Liver (tissue), 8 donors: ENCODE measurements at regions not wholly inside any gene's neighbourhood (a gene's known extent, or its start where the extent isn't known, plus 50 kb on each side); places are given as distances from the start of the nearest gene placed in this dataset.

Experiments
- DNase-seq: peaks from one replicate; pipeline ENCODE4 v3.0.0-alpha.2; 2017; ENCODE audit warnings: low spot score
- H3K27ac ChIP-seq, 2 donors: one replicate each; pipeline ENCODE4 v1.7.0; 2013; ENCODE audit warnings: inconsistent platforms in 2 of 2, low read length in 2 of 2, control low read depth in 1 of 2, low read depth in 1 of 2, mild to moderate bottlenecking in 1 of 2
- H3K27me3 ChIP-seq, 4 donors: one replicate each; pipeline versions ENCODE4 v1.6.1 to v1.7.0; 2013; ENCODE audit warnings: low read length in 3 of 4, inconsistent platforms in 1 of 4, mild to moderate bottlenecking in 1 of 4, moderate library complexity in 1 of 4; ENCODE audit not compliant: control insufficient read depth in 4 of 4, insufficient read depth in 4 of 4
- H3K36me3 ChIP-seq, 4 donors: one replicate each; pipeline versions ENCODE4 v1.6.1 to v1.7.0; 2013; ENCODE audit warnings: low read length in 3 of 4, mild to moderate bottlenecking in 3 of 4, low read depth in 1 of 4, moderate library complexity in 1 of 4; ENCODE audit not compliant: control insufficient read depth in 4 of 4, insufficient read depth in 3 of 4
- H3K4me1 ChIP-seq, 4 donors: one replicate each; pipeline versions ENCODE4 v1.6.1 to v1.7.0; 2013; ENCODE audit warnings: low read length in 3 of 4, mild to moderate bottlenecking in 3 of 4, moderate library complexity in 1 of 4; ENCODE audit not compliant: control insufficient read depth in 4 of 4, insufficient read depth in 4 of 4
- H3K4me3 ChIP-seq, 3 donors: one replicate each; pipeline versions ENCODE4 v1.6.1 to v1.7.0; 2013; ENCODE audit warnings: low read length in 3 of 3, control low read depth in 1 of 3, low read depth in 1 of 3, mild to moderate bottlenecking in 1 of 3
- H3K9ac ChIP-seq, 2 donors: one replicate each; pipeline ENCODE4 v1.7.0; 2013; ENCODE audit warnings: low read length in 2 of 2, mild to moderate bottlenecking in 2 of 2, moderate library complexity in 2 of 2, control low read depth in 1 of 2, low read depth in 1 of 2
- H3K9me3 ChIP-seq, 4 donors: one replicate each; pipeline versions ENCODE4 v1.6.1 to v1.7.0; 2013; ENCODE audit warnings: low read length in 3 of 4; ENCODE audit not compliant: control insufficient read depth in 4 of 4
- EGR1 ChIP-seq, 2 donors: IDR thresholded peaks; 2 replicates each; pipeline ENCODE4 v1.6.1; 2016 to 2018; ENCODE audit warnings: antibody characterized with exemption in 2 of 2, low read depth in 2 of 2
- FOXA1 ChIP-seq: IDR thresholded peaks from 2 replicates; pipeline ENCODE4 v1.6.1; 2016; ENCODE audit warnings: antibody characterized with exemption
- FOXA2 ChIP-seq: IDR thresholded peaks from 2 replicates; pipeline ENCODE4 v1.6.1; 2016; ENCODE audit warnings: antibody characterized with exemption
- GABPA ChIP-seq, 2 donors: IDR thresholded peaks in 1 of 2; conservative IDR thresholded peaks in 1 of 2; 2 replicates each; pipeline ENCODE4 v1.6.1; 2016; ENCODE audit warnings: antibody characterized with exemption in 2 of 2, mild to moderate bottlenecking in 1 of 2, moderate library complexity in 1 of 2
- HNF4G ChIP-seq: IDR thresholded peaks from 2 replicates; pipeline ENCODE4 v1.6.1; 2016; ENCODE audit warnings: antibody characterized with exemption
- JUND ChIP-seq, 2 donors: IDR thresholded peaks; 2 replicates each; pipeline ENCODE4 v1.6.1; 2016; ENCODE audit warnings: antibody characterized with exemption in 2 of 2
- NR2F2 ChIP-seq: IDR thresholded peaks from 2 replicates; pipeline ENCODE4 v1.6.1; 2016; ENCODE audit warnings: antibody characterized with exemption
- RAD21 ChIP-seq, 2 donors: IDR thresholded peaks; 2 replicates each; pipeline ENCODE4 v1.6.1; 2016; ENCODE audit warnings: antibody characterized with exemption in 2 of 2, mild to moderate bottlenecking in 2 of 2
- RXRA ChIP-seq, 2 donors: IDR thresholded peaks; 2 replicates each; pipeline ENCODE4 v1.6.1; 2017 to 2018; ENCODE audit warnings: antibody characterized with exemption in 2 of 2, mild to moderate bottlenecking in 1 of 2
- SP1 ChIP-seq: IDR thresholded peaks from 2 replicates; pipeline ENCODE4 v1.6.1; 2018; ENCODE audit warnings: antibody characterized with exemption, mild to moderate bottlenecking
- TAF1 ChIP-seq: conservative IDR thresholded peaks from 2 replicates; pipeline ENCODE4 v1.6.1; 2016; ENCODE audit warnings: antibody characterized with exemption, mild to moderate bottlenecking
- YY1 ChIP-seq: IDR thresholded peaks from 2 replicates; pipeline ENCODE4 v1.6.1; 2016; ENCODE audit warnings: antibody characterized with exemption, mild to moderate bottlenecking
- WGBS: extraction: QIAGEN DNeasy Blood & Tissue Kit; methylation state at CpG from one replicate; pipeline ENCODE4 v1.1.7; 2013; 5-methylcytosine and 5-hydroxymethylcytosine counted together
- TF ChIP-seq, protein P1 (sequence below): IDR thresholded peaks from 2 replicates; pipeline ENCODE4 v1.6.1; 2016; ENCODE audit warnings: antibody characterized with exemption, mild to moderate bottlenecking
- TF ChIP-seq, protein P2 (sequence below): IDR thresholded peaks from 2 replicates; pipeline ENCODE4 v1.6.1; 2016; ENCODE audit warnings: antibody characterized with exemption
- TF ChIP-seq, protein P3 (sequence below): fragments of 150-350 bp; IDR thresholded peaks from 2 replicates; pipeline ENCODE4 v1.5.1; 2017; ENCODE audit warnings: improper control_type of control experiment, low read depth, low read length; ENCODE audit not compliant: missing input control
- TF ChIP-seq, protein P4 (sequence below): IDR thresholded peaks from 2 replicates; pipeline ENCODE4 v1.6.1; 2016; ENCODE audit warnings: antibody characterized with exemption
- TF ChIP-seq, protein P5 (sequence below): IDR thresholded peaks from 2 replicates; pipeline ENCODE4 v1.6.1; 2016; ENCODE audit warnings: antibody characterized with exemption
- donor health status: healthy.
- donor health status: healthy.
- donor health status: healthy.
- donor health status: healthy.
- donor health status: healthy.

DNA sequence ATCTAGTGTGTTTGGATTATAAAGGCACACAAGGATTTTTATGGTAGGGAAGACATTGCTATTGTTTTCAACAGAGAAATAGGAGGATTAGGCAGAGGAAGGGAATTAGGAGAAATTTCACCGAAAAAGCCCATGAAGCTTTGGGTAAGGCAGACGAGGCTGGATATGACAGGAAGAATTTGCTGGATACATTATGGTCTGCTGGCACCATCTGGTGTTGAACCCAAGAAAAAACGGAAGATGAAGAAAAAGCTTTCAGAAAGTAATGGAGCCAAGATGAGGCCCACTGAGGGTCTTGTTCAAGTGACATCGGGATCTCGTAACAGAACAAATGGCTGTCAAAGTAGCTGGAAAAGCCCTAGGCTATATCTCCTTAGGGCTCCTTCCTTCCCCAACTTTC lies 56.5 kb downstream of the OR2J2 start:
- Histone ChIP-seq H3K9ac (no peak overlapping the region), H3K4me3 (no peak overlapping the region), H3K27ac (no peak overlapping the region), H3K27me3 (no peaks in the 10 kb centered on the region), H3K9me3 (no peaks in the 10 kb centered on the region), H3K36me3 (no peaks in the 10 kb centered on the region), H3K4me1 (peaks cover 0 to 2% (median 0%) of the 10 kb centered on the region in 4 donors)
- TF ChIP-seq YY1 (no peak), FOXA2 (no peak), FOXA1 (no peak), HNF4G (no peak), TAF1 (no peak), RAD21 (IDR thresholded peaks at IDR 0.05) (peak; percentile 67 to 78), NR2F2 (no peak)
- TF ChIP-seq, protein P1, sequence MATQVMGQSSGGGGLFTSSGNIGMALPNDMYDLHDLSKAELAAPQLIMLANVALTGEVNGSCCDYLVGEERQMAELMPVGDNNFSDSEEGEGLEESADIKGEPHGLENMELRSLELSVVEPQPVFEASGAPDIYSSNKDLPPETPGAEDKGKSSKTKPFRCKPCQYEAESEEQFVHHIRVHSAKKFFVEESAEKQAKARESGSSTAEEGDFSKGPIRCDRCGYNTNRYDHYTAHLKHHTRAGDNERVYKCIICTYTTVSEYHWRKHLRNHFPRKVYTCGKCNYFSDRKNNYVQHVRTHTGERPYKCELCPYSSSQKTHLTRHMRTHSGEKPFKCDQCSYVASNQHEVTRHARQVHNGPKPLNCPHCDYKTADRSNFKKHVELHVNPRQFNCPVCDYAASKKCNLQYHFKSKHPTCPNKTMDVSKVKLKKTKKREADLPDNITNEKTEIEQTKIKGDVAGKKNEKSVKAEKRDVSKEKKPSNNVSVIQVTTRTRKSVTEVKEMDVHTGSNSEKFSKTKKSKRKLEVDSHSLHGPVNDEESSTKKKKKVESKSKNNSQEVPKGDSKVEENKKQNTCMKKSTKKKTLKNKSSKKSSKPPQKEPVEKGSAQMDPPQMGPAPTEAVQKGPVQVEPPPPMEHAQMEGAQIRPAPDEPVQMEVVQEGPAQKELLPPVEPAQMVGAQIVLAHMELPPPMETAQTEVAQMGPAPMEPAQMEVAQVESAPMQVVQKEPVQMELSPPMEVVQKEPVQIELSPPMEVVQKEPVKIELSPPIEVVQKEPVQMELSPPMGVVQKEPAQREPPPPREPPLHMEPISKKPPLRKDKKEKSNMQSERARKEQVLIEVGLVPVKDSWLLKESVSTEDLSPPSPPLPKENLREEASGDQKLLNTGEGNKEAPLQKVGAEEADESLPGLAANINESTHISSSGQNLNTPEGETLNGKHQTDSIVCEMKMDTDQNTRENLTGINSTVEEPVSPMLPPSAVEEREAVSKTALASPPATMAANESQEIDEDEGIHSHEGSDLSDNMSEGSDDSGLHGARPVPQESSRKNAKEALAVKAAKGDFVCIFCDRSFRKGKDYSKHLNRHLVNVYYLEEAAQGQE: no peak
- TF ChIP-seq, protein P2, sequence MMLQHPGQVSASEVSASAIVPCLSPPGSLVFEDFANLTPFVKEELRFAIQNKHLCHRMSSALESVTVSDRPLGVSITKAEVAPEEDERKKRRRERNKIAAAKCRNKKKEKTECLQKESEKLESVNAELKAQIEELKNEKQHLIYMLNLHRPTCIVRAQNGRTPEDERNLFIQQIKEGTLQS: no peak
- TF ChIP-seq, protein P3, sequence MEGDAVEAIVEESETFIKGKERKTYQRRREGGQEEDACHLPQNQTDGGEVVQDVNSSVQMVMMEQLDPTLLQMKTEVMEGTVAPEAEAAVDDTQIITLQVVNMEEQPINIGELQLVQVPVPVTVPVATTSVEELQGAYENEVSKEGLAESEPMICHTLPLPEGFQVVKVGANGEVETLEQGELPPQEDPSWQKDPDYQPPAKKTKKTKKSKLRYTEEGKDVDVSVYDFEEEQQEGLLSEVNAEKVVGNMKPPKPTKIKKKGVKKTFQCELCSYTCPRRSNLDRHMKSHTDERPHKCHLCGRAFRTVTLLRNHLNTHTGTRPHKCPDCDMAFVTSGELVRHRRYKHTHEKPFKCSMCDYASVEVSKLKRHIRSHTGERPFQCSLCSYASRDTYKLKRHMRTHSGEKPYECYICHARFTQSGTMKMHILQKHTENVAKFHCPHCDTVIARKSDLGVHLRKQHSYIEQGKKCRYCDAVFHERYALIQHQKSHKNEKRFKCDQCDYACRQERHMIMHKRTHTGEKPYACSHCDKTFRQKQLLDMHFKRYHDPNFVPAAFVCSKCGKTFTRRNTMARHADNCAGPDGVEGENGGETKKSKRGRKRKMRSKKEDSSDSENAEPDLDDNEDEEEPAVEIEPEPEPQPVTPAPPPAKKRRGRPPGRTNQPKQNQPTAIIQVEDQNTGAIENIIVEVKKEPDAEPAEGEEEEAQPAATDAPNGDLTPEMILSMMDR: peak; percentile 28
- TF ChIP-seq, protein P4, sequence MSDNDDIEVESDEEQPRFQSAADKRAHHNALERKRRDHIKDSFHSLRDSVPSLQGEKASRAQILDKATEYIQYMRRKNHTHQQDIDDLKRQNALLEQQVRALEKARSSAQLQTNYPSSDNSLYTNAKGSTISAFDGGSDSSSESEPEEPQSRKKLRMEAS: no peak
- no peak for DNase-seq
- WGBS: 77% methylated on average over 5 of the region's 5 CpGs

DNA sequence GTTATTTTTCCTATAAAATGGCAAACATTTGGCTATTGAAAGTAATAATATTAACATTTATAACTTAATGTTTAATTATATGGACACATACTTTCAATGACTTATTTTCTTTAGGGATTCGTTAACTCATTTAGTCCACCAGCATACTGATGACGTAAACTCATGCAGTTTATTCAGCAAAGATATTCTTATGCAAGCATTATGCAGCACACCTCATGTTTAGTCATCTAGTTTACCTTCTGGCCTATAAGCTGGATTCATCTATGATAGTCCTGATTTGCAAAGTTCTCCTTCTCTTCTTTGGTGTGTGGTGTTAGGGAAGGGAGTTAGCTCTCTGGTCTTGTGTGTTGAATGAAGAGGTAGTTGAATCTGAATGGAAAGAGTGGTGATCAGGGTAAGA lies 60.0 kb downstream of the OR2J2 start:
- Histone ChIP-seq H3K36me3 (no peaks in the 10 kb centered on the region), H3K27ac (no peak overlapping the region), H3K4me1 (peaks cover 0 to 9% (median 8%) of the 10 kb centered on the region in 4 donors), H3K9ac (no peak overlapping the region), H3K9me3 (no peaks in the 10 kb centered on the region), H3K27me3 (no peaks in the 10 kb centered on the region), H3K4me3 (no peak overlapping the region)
- 94% methylated on average over 2 of the region's 2 CpGs for WGBS
- no peak for DNase-seq
- TF ChIP-seq, protein P5, sequence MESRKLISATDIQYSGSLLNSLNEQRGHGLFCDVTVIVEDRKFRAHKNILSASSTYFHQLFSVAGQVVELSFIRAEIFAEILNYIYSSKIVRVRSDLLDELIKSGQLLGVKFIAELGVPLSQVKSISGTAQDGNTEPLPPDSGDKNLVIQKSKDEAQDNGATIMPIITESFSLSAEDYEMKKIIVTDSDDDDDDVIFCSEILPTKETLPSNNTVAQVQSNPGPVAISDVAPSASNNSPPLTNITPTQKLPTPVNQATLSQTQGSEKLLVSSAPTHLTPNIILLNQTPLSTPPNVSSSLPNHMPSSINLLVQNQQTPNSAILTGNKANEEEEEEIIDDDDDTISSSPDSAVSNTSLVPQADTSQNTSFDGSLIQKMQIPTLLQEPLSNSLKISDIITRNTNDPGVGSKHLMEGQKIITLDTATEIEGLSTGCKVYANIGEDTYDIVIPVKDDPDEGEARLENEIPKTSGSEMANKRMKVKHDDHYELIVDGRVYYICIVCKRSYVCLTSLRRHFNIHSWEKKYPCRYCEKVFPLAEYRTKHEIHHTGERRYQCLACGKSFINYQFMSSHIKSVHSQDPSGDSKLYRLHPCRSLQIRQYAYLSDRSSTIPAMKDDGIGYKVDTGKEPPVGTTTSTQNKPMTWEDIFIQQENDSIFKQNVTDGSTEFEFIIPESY: no peak
- TF ChIP-seq FOXA1: no peak
- TF ChIP-seq RXRA (IDR thresholded peaks at IDR 0.05): no peak
- TF ChIP-seq SP1: no peak
- no peak for TF ChIP-seq HNF4G
- no peak for TF ChIP-seq FOXA2
- TF ChIP-seq YY1: no peak
- TF ChIP-seq TAF1: no peak
- TF ChIP-seq, protein P2: no peak
- no peak for TF ChIP-seq GABPA (IDR thresholded peaks at IDR 0.05 in 1 of 2, conservative IDR thresholded peaks at IDR 0.05 in 1 of 2)
- TF ChIP-seq EGR1 (IDR thresholded peaks at IDR 0.05; ENCODE audit: low read depth in 2 of 2): no peak
- no peak for TF ChIP-seq RAD21 (IDR thresholded peaks at IDR 0.05)
- TF ChIP-seq, protein P1: no peak
- TF ChIP-seq NR2F2: no peak
- TF ChIP-seq, protein P4: no peak
- no peak for TF ChIP-seq JUND (IDR thresholded peaks at IDR 0.05)
